Kidney (tissue), 13 donors: ENCODE measurements at regions not wholly inside any gene's neighbourhood (a gene's known extent, or its start where the extent isn't known, plus 50 kb on each side); places are given as distances from the start of the nearest gene placed in this dataset.

ENCODE experiments used
- DNase-seq, 5 donors: peaks; one replicate each; pipeline ENCODE4 v3.0.0-alpha.2; 2013 to 2020
- FAIRE-seq: peaks from 2 replicates; lab custom pipeline; 2012; peaks lifted over from hg19 to GRCh38; lab: Jason Lieb, UNC
- H3K27ac ChIP-seq, 2 donors: one replicate each; pipeline ENCODE4 v1.7.0; 2013; ENCODE audit warnings: low read depth in 2 of 2, low read length in 2 of 2, inconsistent platforms in 1 of 2
- H3K27me3 ChIP-seq: one replicate; pipeline ENCODE4 v1.7.1; 2013; ENCODE audit warnings: low read length, inconsistent platforms; ENCODE audit not compliant: control insufficient read depth, insufficient read depth
- H3K36me3 ChIP-seq, 3 donors: one replicate each; pipeline versions ENCODE4 v1.7.0 to v1.7.1; 2013; ENCODE audit warnings: low read length in 3 of 3, control low read depth in 1 of 3, inconsistent platforms in 1 of 3; ENCODE audit not compliant: insufficient read depth in 3 of 3, control insufficient read depth in 2 of 3
- H3K4me1 ChIP-seq, 3 donors: one replicate each; pipeline versions ENCODE4 v1.7.0 to v1.7.1; 2013; ENCODE audit warnings: low read length in 3 of 3, inconsistent platforms in 1 of 3, low read depth in 1 of 3; ENCODE audit not compliant: control insufficient read depth in 2 of 3, insufficient read depth in 2 of 3
- H3K4me3 ChIP-seq, 3 donors: one replicate each; pipeline versions ENCODE4 v1.7.0 to v1.8.1; 2013; ENCODE audit warnings: low read length in 3 of 3, control low read depth in 1 of 3, inconsistent platforms in 1 of 3
- H3K9ac ChIP-seq, 3 donors: one replicate each; pipeline versions ENCODE4 v1.7.0 to v1.7.1; 2013; ENCODE audit warnings: low read length in 3 of 3, control low read depth in 1 of 3, inconsistent platforms in 1 of 3
- H3K9me3 ChIP-seq, 3 donors: one replicate each; pipeline versions ENCODE4 v1.7.0 to v1.7.1; 2013; ENCODE audit warnings: low read length in 3 of 3, control low read depth in 1 of 3, inconsistent platforms in 1 of 3; ENCODE audit not compliant: control insufficient read depth in 2 of 3, insufficient read depth in 1 of 3
- intact Hi-C: fragments of 100-400 bp; cut with DNase I; formaldehyde crosslinking; loops from one replicate; pipeline ENCODE4 v1.11.1; 2022
- TF ChIP-seq, protein P1 (sequence below): IDR thresholded peaks from 3 replicates; pipeline ENCODE4 v1.5.1; 2012; ENCODE audit warnings: mild to moderate bottlenecking, moderate library complexity, borderline replicate concordance; ENCODE audit not compliant: insufficient read depth; ENCODE audit errors: extremely low read depth
- donor health status: control.
- donor health status: control.
- donor health status: control.
- donor health status: control.
- donor health status: control.
- donor health status: DM: yes; HTN: yes; CAD: no.
- donor health status: Normal renal cell carcinoma (clear cell type).

- intact Hi-C loops: no loop called here
- DNase-seq (peak in 1 of 5 donors; percentile 37), FAIRE-seq (no peak)
- Histone ChIP-seq H3K27me3 (no peaks in the 10 kb centered on the region), H3K36me3 (no peaks in the 10 kb centered on the region), H3K9ac (no peak overlapping the region), H3K27ac (no peak overlapping the region), H3K4me3 (no peak overlapping the region), H3K9me3 (no peaks in the 10 kb centered on the region), H3K4me1 (no peaks in the 10 kb centered on the region)
- TF ChIP-seq, protein P1, sequence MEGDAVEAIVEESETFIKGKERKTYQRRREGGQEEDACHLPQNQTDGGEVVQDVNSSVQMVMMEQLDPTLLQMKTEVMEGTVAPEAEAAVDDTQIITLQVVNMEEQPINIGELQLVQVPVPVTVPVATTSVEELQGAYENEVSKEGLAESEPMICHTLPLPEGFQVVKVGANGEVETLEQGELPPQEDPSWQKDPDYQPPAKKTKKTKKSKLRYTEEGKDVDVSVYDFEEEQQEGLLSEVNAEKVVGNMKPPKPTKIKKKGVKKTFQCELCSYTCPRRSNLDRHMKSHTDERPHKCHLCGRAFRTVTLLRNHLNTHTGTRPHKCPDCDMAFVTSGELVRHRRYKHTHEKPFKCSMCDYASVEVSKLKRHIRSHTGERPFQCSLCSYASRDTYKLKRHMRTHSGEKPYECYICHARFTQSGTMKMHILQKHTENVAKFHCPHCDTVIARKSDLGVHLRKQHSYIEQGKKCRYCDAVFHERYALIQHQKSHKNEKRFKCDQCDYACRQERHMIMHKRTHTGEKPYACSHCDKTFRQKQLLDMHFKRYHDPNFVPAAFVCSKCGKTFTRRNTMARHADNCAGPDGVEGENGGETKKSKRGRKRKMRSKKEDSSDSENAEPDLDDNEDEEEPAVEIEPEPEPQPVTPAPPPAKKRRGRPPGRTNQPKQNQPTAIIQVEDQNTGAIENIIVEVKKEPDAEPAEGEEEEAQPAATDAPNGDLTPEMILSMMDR: no peak
These were observed 776.0 kb downstream of the C12orf50 start for GRCh38 chr12:87253157-87253556.

GRCh38 chr12:87246726-87247125, 782.5 kb downstream of the C12orf50 start:
- intact Hi-C loops: no loop called here

DNA sequence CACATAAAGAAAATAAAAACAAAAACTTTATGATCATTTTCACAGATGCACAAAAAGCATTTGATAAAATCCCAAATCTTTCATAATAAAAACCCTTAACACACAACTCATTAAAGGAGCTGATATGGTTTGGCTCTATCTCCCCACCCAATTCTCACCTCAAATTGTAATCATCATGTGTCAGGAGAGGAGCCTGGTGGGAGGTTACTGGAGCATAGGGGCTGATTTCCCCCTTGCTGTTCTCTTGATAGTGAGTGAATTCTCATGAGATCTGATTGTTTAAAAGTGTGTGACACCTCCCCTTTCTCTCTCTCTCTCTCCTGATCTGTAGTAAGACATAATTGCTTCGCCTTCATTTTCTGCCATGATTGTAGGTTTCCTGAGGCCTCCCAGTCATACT, 790.7 kb downstream of the C12orf50 start:
- TF ChIP-seq, protein P1: no peak
- no peak for FAIRE-seq
- Histone ChIP-seq H3K9ac (no peak overlapping the region), H3K27ac (no peak overlapping the region), H3K4me3 (no peak overlapping the region), H3K4me1 (no peaks in the 10 kb centered on the region), H3K36me3 (no peaks in the 10 kb centered on the region), H3K27me3 (no peaks in the 10 kb centered on the region), H3K9me3 (no peaks in the 10 kb centered on the region)
- no peak for DNase-seq
- intact Hi-C loops: no loop called here

More at GRCh38 chr12:87246726-87247125, 782.5 kb downstream of the C12orf50 start:
- Histone ChIP-seq H3K27me3 (no peaks in the 10 kb centered on the region), H3K36me3 (no peaks in the 10 kb centered on the region), H3K4me3 (no peak overlapping the region), H3K4me1 (no peaks in the 10 kb centered on the region), H3K9me3 (no peaks in the 10 kb centered on the region), H3K27ac (no peak overlapping the region), H3K9ac (no peak overlapping the region)
- no peak for FAIRE-seq
- TF ChIP-seq, protein P1: no peak
- DNase-seq: no peak

- no peaks in the 10 kb centered on the region for H3K27me3 ChIP-seq
- DNase-seq (no peak), FAIRE-seq (no peak)
- intact Hi-C loops: no loop called here
- H3K4me1 ChIP-seq: no peaks in the 10 kb centered on the region
- TF ChIP-seq, protein P1: no peak
- no peaks in the 10 kb centered on the region for H3K9me3 ChIP-seq
- no peak overlapping the region for H3K9ac ChIP-seq
- no peak overlapping the region for H3K27ac ChIP-seq
- H3K4me3 ChIP-seq: no peak overlapping the region
- no peaks in the 10 kb centered on the region for H3K36me3 ChIP-seq
These were observed 794.3 kb downstream of the C12orf50 start for GRCh38 chr12:87234898-87235297.
